ENCODE measurements at regions not wholly inside any gene's neighbourhood (a gene's known extent, or its start where the extent isn't known, plus 50 kb on each side); places are given as distances from the start of the nearest gene placed in this dataset.

GRCh38 chr10:130973127-130973839 is 338.2 kb downstream of the TCERG1L start:
- TF ChIP-seq, protein P1, sequence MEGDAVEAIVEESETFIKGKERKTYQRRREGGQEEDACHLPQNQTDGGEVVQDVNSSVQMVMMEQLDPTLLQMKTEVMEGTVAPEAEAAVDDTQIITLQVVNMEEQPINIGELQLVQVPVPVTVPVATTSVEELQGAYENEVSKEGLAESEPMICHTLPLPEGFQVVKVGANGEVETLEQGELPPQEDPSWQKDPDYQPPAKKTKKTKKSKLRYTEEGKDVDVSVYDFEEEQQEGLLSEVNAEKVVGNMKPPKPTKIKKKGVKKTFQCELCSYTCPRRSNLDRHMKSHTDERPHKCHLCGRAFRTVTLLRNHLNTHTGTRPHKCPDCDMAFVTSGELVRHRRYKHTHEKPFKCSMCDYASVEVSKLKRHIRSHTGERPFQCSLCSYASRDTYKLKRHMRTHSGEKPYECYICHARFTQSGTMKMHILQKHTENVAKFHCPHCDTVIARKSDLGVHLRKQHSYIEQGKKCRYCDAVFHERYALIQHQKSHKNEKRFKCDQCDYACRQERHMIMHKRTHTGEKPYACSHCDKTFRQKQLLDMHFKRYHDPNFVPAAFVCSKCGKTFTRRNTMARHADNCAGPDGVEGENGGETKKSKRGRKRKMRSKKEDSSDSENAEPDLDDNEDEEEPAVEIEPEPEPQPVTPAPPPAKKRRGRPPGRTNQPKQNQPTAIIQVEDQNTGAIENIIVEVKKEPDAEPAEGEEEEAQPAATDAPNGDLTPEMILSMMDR (IDR thresholded peaks at IDR 0.05), result no peak
- TF ChIP-seq POLR2AphosphoS5 (IDR thresholded peaks at IDR 0.05) (no peak), POLR2A (IDR thresholded peaks at IDR 0.05) (no peak)
